Stomach (tissue), 8 donors: ENCODE measurements at regions not wholly inside any gene's neighbourhood (a gene's known extent, or its start where the extent isn't known, plus 50 kb on each side); places are given as distances from the start of the nearest gene placed in this dataset.

Experiments
- DNase-seq, 2 donors: peaks; one replicate each; pipeline versions ENCODE4 v3.0.0 to v3.0.0-alpha.2; 2013 to 2019
- H3K27ac ChIP-seq, 5 donors: fragments of 200-600 bp in 4 of 5; sonication (generic) in 4 of 5; one replicate each; pipeline ENCODE4 v1.5.1; 2013 to 2019; ENCODE audit warnings: mild to moderate bottlenecking in 1 of 5, moderate library complexity in 1 of 5
- H3K27me3 ChIP-seq, 3 donors: fragments of 200-600 bp; sonication (generic); one replicate each; pipeline ENCODE4 v1.5.1; 2017 to 2019; ENCODE audit warnings: mixed run types in 1 of 3
- H3K36me3 ChIP-seq, 4 donors: fragments of 200-600 bp; sonication (generic); 1 replicate in 3 of 4; 2 replicates in 1 of 4; pipeline ENCODE4 v1.5.1; 2016 to 2019
- H3K4me1 ChIP-seq, 4 donors: fragments of 200-600 bp; sonication (generic); one replicate each; pipeline ENCODE4 v1.5.1; 2016 to 2019
- H3K4me3 ChIP-seq, 4 donors: fragments of 200-600 bp; sonication (generic) in 3 of 4; one replicate each; pipeline ENCODE4 v1.5.1; 2016 to 2019; ENCODE audit warnings: mild to moderate bottlenecking in 1 of 4
- H3K9me3 ChIP-seq, 4 donors: fragments of 200-600 bp; sonication (generic); one replicate each; pipeline ENCODE4 v1.5.1; 2016 to 2019
- EP300 ChIP-seq: sonication (generic); formaldehyde crosslinking; IDR thresholded peaks from one replicate; pipeline ENCODE4 v1.6.1; 2017; ENCODE audit warnings: antibody characterized with exemption
- POLR2A ChIP-seq, 4 donors: fragments of 450-650 bp; IDR thresholded peaks; one replicate each; pipeline ENCODE4 v1.6.1; 2016; ENCODE audit warnings: antibody characterized with exemption in 4 of 4, control low read depth in 2 of 4, mild to moderate bottlenecking in 1 of 4, moderate library complexity in 1 of 4
- POLR2AphosphoS5 ChIP-seq, 3 donors: sonication (generic); formaldehyde crosslinking; IDR thresholded peaks; one replicate each; pipeline ENCODE4 v1.6.1; 2016; ENCODE audit warnings: antibody characterized with exemption in 3 of 3
- WGBS, 5 donors: extraction: QIAGEN DNeasy Blood & Tissue Kit in 3 of 5; methylation state at CpG; one replicate each; pipeline versions ENCODE4 v1.1.5 to v1.1.7; 2013 to 2018; 5-methylcytosine and 5-hydroxymethylcytosine counted together
- intact Hi-C: fragments of 100-400 bp; cut with DNase I; formaldehyde crosslinking; loops from one replicate; pipeline ENCODE4 v1.15.1; 2023; ENCODE audit warnings: low total_unique reads
- TF ChIP-seq, protein P1 (sequence below), 7 experiments: fragments of 450-650 bp in 4 of 7; fragments of 200-600 bp in 3 of 7; sonication (generic) in 3 of 7; IDR thresholded peaks; one replicate each; pipeline ENCODE4 v1.5.1; 2016 to 2019; ENCODE audit warnings: antibody characterized with exemption in 7 of 7, control low read depth in 2 of 7, mild to moderate bottlenecking in 1 of 7
- donor health status: healthy with polysubstance abuse.
- donor health status: Bipolar disorder and iron deficiency.
- donor health status: healthy.

- intact Hi-C loops: no loop called here
- H3K4me3 ChIP-seq: no peak overlapping the region
- no peaks in the 10 kb centered on the region for H3K36me3 ChIP-seq
- H3K9me3 ChIP-seq: no peaks in the 10 kb centered on the region
- peaks cover 0 to 6% (median 0%) of the 10 kb centered on the region in 4 donors for H3K4me1 ChIP-seq
- no peaks in the 10 kb centered on the region for H3K27me3 ChIP-seq
- TF ChIP-seq EP300: no peak
- TF ChIP-seq POLR2A (IDR thresholded peaks at IDR 0.05): no peak
- TF ChIP-seq, protein P1, sequence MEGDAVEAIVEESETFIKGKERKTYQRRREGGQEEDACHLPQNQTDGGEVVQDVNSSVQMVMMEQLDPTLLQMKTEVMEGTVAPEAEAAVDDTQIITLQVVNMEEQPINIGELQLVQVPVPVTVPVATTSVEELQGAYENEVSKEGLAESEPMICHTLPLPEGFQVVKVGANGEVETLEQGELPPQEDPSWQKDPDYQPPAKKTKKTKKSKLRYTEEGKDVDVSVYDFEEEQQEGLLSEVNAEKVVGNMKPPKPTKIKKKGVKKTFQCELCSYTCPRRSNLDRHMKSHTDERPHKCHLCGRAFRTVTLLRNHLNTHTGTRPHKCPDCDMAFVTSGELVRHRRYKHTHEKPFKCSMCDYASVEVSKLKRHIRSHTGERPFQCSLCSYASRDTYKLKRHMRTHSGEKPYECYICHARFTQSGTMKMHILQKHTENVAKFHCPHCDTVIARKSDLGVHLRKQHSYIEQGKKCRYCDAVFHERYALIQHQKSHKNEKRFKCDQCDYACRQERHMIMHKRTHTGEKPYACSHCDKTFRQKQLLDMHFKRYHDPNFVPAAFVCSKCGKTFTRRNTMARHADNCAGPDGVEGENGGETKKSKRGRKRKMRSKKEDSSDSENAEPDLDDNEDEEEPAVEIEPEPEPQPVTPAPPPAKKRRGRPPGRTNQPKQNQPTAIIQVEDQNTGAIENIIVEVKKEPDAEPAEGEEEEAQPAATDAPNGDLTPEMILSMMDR (IDR thresholded peaks at IDR 0.05): no peak
- TF ChIP-seq POLR2AphosphoS5 (IDR thresholded peaks at IDR 0.05): no peak
- WGBS, 5 donors: 81 to 96% (median 84%) methylated on average over 3 to 5 of the region's 5 CpGs
- H3K27ac ChIP-seq: no peak overlapping the region
- DNase-seq: no peak
These were observed 350.7 kb upstream of the PROK2 start for GRCh38 chr3:72135636-72136035.

DNA sequence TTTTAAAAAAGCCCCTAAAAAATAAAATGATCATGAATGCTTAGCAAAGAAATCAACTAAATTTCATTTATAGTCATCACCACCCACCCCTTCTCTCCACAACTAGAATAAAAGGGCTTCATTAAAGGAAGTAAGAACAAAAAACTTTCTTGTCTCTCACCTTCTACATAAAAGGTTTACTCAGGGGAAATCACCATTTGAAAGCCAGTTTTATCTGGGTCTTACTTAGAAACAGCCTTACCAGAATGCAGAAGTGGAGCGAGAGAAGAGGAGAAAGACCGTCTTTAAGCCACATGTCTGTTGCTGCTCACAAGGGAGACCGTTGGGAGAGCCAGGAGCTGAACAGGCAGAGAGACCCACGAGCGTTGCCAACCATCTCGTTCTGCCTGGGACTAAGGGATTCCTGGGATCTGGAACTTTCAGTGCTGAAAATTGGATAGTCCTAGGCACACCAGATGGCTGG lies 350.1 kb upstream of the PROK2 start:
- DNase-seq: no peak
- Histone ChIP-seq H3K9me3 (no peaks in the 10 kb centered on the region), H3K27ac (no peak overlapping the region), H3K36me3 (no peaks in the 10 kb centered on the region), H3K4me3 (no peak overlapping the region), H3K27me3 (no peaks in the 10 kb centered on the region), H3K4me1 (peaks cover 0 to 6% (median 0%) of the 10 kb centered on the region in 4 donors)
- intact Hi-C loops: no loop called here
- TF ChIP-seq EP300 (no peak), POLR2A (IDR thresholded peaks at IDR 0.05) (no peak), POLR2AphosphoS5 (IDR thresholded peaks at IDR 0.05) (no peak)
- TF ChIP-seq, protein P1 (IDR thresholded peaks at IDR 0.05): no peak
- WGBS, 5 donors: 55 to 75% (median 66%) methylated on average over 5 to 6 of the region's 6 CpGs

- Histone ChIP-seq H3K36me3 (no peaks in the 10 kb centered on the region), H3K27me3 (no peaks in the 10 kb centered on the region), H3K4me1 (peaks cover 0 to 18% (median 0%) of the 10 kb centered on the region in 4 donors), H3K4me3 (no peak overlapping the region), H3K27ac (no peak overlapping the region), H3K9me3 (no peaks in the 10 kb centered on the region)
- no peak for DNase-seq
- TF ChIP-seq, protein P1 (IDR thresholded peaks at IDR 0.05): no peak
- TF ChIP-seq POLR2AphosphoS5 (IDR thresholded peaks at IDR 0.05): no peak
- no peak for TF ChIP-seq EP300
- TF ChIP-seq POLR2A (IDR thresholded peaks at IDR 0.05): no peak
- WGBS, 5 donors: 60 to 76% (median 64%) methylated on average over 7 of the region's 7 CpGs
- intact Hi-C loops: no loop called here
These were observed 348.5 kb upstream of the PROK2 start for GRCh38 chr3:72133329-72134011.

GRCh38 chr3:72131899-72132298 lies 347.0 kb upstream of the PROK2 start:
- intact Hi-C loops: no loop called here
- whole genome bisulfite sequencing, 5 donors: 61 to 88% (median 77%) methylated on average over 1 of the region's 1 CpG
- Histone ChIP-seq H3K4me1 (peaks cover 0 to 12% (median 0%) of the 10 kb centered on the region in 4 donors), H3K27me3 (no peaks in the 10 kb centered on the region), H3K36me3 (no peaks in the 10 kb centered on the region), H3K4me3 (no peak overlapping the region), H3K27ac (no peak overlapping the region), H3K9me3 (no peaks in the 10 kb centered on the region)
- no peak for DNase-seq
- TF ChIP-seq POLR2A (IDR thresholded peaks at IDR 0.05) (no peak), EP300 (no peak)
- TF ChIP-seq, protein P1 (IDR thresholded peaks at IDR 0.05): no peak
